ENCODE measurements at regions not wholly inside any gene's neighbourhood (a gene's known extent, or its start where the extent isn't known, plus 50 kb on each side); places are given as distances from the start of the nearest gene placed in this dataset.

DNA sequence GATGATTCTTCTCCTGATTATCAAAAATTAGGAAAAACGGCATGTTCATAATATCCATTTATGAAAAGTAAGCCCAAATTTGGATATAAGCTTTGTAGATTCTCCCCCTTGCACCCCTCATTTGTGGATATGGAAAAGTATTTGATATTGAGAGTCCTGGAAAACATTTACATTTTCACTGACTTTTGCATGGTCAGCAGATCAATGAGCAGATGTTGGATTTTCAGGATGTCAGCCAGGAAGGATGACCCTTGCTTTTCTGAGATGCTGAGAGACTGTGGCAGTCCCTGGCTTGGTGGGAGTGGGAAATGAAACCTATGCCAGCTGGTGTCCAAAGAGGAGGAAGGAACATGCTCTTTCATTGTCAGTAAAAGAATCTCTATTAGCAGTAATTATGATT, 410.8 kb downstream of the DMAC1 start:
- no peak for DNase-seq

GRCh38 chr9:7387840-7388239, 411.7 kb downstream of the DMAC1 start:
- DNase-seq, result no peak

DNA sequence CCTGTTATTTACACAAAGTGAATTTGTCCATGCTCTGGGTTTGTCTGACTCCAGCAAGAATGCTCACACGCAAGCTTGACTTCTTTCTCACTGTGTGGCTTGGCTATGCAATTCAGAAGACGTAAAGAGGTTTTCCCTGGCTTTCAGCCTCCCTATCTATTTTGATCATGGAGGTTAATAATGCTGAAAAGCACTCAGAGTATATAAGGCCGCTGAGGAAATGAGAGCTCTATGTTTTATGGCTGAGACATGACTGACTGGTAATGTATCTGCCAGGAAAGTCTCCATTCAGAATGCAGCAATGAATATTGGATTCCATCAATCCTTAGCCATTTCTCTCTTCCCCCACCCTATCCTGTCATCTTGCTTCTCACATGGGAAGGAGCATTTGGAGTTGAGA, 417.3 kb downstream of the DMAC1 start:
- DNase-seq, result no peak

- no peak for DNase-seq
Observed at GRCh38 chr9:7377489-7377888, 422.1 kb downstream of the DMAC1 start.

DNA sequence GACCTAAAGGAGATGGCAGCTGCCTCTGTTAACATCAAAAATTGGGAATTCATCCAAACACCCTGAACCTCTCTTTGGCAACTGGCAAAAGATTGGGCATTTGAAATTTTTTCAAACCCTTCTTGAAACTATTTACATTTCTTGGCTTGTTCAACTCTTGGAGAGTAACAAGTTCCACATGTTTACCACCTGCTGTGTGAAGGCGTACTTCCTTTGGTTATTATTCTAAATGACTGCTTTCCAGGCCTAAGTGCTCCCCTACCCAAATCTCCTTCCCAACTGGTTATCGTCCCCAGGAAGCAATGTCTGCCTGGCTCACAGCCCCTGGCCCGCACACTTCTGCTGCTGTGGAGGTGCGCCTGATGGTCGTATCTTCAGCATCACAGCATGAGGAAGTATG, 422.7 kb downstream of the DMAC1 start:
- DNase-seq, result no peak

GRCh38 chr9:7376213-7376612, 423.4 kb downstream of the DMAC1 start:
- DNase-seq, result no peak

GRCh38 chr9:7375013-7375511, 424.5 kb downstream of the DMAC1 start:
- no peak for DNase-seq

GRCh38 chr9:7370988-7371387, 428.6 kb downstream of the DMAC1 start:
- no peak for DNase-seq

DNA sequence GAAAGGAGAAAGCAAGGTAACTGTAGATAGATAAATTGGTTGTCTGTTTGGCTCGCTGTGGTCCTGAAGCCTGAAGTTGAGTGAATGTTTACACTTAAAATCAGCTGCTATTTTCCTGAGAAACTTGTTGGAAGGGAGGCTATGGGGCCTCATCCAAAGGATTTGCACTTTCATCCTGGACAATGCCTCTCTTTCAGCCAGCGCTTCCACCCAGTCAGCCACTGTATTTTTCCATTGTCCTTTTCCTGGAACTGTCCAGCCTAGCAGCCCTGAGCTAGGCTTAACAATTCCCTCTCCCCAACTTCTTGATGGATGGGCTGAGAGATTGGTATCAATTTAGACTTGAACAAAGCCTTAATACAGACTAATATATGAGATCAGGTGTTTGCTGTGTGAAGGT, 429.2 kb downstream of the DMAC1 start:
- DNase-seq, result no peak

DNA sequence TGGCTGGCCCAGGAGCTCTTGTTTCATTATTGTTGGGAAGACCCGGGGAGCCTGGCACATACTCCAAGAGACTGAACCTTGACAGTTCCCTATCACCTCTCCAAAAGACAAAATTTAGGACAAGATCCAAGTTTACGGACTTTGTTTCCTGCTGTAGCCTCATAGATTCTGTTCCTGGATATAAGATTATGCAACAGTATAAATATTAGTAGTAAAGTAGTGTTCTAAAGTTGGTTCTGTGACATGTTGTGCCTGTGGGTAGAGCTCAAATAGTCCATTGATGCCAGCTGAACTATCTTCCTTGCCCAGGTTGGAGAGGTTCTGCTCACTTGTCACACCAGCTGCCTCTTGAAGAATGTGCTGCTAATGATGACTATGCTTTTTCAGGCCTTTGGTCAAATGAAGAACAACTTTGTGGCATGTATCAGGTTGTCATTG, 430.2 kb downstream of the DMAC1 start:
- no peak for DNase-seq

DNA sequence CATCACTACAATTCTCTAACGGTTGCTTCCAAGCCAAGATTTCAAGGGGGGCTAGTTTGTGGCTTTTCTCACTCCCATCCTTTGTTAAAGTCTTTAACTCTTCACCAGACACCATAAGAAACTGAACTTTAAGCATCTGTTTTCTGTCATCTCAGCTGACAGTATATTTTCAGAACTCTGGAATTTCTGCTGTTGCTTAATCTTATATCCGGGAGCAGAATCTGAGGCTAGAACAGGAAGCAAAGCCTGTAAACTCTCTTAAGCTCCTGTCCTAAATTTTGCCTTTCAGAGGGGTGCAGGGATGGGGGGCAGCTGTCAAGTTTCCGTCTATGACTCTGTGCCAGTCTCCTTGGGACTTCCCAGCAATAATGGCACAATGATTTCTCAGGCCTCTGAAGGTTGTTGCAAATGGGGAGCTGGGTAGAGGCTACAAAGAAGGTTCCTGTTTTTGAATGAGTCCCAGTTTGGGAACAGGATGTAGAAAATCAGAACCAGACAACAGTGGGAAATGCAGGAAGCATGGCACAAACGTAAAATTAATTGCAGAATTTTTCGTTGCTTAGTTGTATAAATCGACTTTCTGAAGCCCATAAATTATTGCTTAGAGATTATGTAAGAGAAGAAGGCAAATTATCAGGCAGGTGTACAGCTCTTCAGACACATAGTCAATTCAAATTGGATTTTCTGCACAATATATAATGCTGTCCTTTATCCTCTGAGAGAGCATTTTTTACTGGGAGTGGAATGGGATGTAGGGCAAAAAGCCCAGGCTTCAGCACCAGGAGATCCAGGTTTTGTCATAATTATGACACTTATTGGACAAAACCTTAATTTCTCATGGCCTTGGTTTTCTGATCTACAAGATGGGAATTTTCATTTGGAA, 430.9 kb downstream of the DMAC1 start:
- no peak for DNase-seq

GRCh38 chr9:7367726-7368125, 431.9 kb downstream of the DMAC1 start:
- no peak for DNase-seq

DNA sequence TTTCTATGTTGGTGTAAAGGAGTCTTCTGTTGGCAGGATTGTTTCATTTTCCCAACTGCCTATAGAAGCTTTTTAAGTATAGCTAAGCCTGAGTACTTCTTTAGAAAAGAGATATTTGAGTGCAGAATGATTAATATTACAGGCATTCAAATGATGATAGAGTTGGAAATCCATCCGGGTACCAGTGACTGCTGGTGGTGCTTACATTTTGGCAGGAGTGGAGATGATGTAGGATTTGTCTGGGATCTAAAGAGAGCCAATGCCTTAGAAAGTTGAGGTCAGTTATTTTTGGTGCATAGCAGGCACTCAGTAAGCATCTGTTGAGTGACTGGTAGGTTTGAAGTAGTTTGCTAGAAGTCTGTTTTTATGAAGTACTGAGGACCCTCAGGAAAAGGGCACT, 433.5 kb downstream of the DMAC1 start:
- no peak for DNase-seq

GRCh38 chr9:7363777-7364477, 435.7 kb downstream of the DMAC1 start:
- no peak for DNase-seq

DNA sequence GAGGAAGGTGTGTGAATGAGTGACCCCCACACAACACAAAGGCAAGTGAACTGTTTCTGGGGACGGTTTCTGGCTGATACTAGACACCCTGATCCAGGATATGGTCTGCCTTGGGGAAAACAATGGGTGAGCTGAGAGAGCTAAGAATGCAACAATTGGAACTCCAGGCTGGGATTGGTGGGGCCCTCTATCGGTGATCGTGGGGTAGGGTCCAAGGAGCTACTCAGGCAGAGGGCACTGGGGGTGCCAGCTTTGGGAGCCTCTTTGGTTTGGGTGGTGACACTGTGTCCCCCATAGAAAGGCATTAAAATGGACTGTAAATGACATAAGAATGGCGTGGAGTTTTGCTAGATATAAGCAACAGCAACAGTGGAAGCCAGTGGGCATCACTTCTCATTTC, 439.1 kb downstream of the DMAC1 start:
- no peak for DNase-seq

- DNase-seq, result no peak
Observed at GRCh38 chr9:7358876-7359275, 440.7 kb downstream of the DMAC1 start.

GRCh38 chr9:7354704-7355103, 444.9 kb downstream of the DMAC1 start:
- no peak for DNase-seq

GRCh38 chr9:7348692-7349091, 450.9 kb downstream of the DMAC1 start:
- DNase-seq, result no peak

DNA sequence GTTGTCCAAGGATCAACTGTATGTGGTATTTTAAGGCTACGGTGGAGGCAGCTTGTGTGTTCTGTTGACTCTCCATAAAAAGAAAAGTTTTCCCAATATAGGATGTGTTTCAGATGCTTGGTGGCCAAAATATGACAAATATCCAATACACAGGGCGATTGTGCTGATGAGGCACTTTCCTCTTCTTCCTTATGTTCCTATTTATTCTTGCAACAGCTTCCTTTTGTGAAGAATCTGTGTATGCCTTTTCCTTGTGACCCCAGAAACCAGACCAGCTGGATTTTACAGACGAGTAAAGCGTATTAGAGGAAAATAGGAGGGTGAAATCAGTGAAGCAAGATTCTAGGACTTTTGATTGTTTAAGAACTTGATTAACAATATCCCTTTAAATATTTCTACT, 452.0 kb downstream of the DMAC1 start:
- no peak for DNase-seq

DNA sequence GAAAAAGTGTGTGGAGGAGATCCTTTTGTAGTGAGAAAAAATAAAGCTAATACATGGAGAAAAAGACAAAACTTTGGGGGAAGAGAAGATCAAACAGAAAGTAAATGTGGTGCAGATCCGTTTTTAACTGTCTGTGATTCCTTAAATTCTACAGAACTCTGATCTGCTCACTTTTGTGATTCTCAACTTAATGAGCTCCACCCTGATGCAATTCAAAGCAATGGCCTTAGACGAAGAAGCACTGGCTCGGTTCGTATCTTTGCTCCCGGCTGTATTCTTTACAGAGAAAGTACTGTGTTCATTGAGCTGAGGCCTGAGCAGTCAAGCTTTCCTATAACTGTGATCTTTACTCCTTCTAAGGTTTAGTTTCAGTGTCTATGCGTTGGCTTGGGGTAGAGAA, 453.4 kb downstream of the DMAC1 start:
- no peak for DNase-seq

GRCh38 chr9:7342736-7343135, 456.8 kb downstream of the DMAC1 start:
- no peak for DNase-seq

GRCh38 chr9:7342229-7342628, 457.3 kb downstream of the DMAC1 start:
- DNase-seq, result no peak

DNA sequence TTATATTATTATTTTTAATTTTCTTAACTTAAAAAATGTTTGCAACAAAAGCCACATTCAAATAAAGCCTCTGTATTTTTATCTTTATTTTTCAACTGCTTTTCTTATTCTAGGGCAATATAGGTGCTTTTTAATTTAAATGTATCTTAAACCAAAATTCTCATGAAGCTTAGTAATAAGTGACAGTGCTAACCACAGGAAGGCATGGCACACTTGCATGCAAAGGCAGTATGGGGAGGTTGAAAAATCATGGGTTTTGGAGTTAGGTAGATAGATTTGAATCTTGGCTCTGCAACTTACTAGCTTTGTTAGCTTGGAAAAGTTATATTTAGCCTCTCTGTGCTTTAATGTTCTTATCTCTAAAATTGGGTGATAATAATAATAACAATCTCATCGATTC, 458.0 kb downstream of the DMAC1 start:
- DNase-seq, result no peak

GRCh38 chr9:7340451-7340850, 459.1 kb downstream of the DMAC1 start:
- DNase-seq, result no peak

Data from activated CD8-positive, alpha-beta memory T cell treated with anti-CD3 and anti-CD28 coated beads for 24 hours (primary cell).